ENCODE measurements at regions not wholly inside any gene's neighbourhood (a gene's known extent, or its start where the extent isn't known, plus 50 kb on each side); places are given as distances from the start of the nearest gene placed in this dataset.
A peak's percentile ranks its signal among the peaks of the same experiment; 100 is the strongest.

- TF ChIP-seq CTCF (IDR thresholded peaks at IDR 0.05; ENCODE audit: low read depth, low read length, poor library complexity, severe bottlenecking) (no peak), EZH2phosphoT487 (IDR thresholded peaks at IDR 0.05; ENCODE audit: borderline replicate concordance, low read length) (no peak)
- no peaks in the 10 kb centered on the region for H3K79me2 ChIP-seq (ENCODE audit: control insufficient read depth, low read length)
Measured at GRCh38 chr10:50936335-50936734, 50.9 kb upstream of the A1CF start.

GRCh38 chr10:50937230-50937907, 51.9 kb upstream of the A1CF start:
- TF ChIP-seq EZH2phosphoT487 (IDR thresholded peaks at IDR 0.05; ENCODE audit: borderline replicate concordance, low read length): no peak
- peak; percentile 54 for TF ChIP-seq CTCF (IDR thresholded peaks at IDR 0.05; ENCODE audit: low read depth, low read length, poor library complexity, severe bottlenecking)
- Histone ChIP-seq H3K27me3 (ENCODE audit: control insufficient read depth, low read length) (peaks cover 7% of the 10 kb centered on the region; the same call in 1 of the 2 replicates), H4K20me1 (ENCODE audit: control insufficient read depth, insufficient read depth, low read depth, low read length) (no peaks in the 10 kb centered on the region), H3K79me2 (ENCODE audit: control insufficient read depth, low read length) (no peaks in the 10 kb centered on the region), H3F3A (ENCODE audit: control insufficient read depth, insufficient read depth) (no peaks in the 10 kb centered on the region), H3K4me1 (ENCODE audit: control insufficient read depth, low read length) (no peaks in the 10 kb centered on the region), H3K9me2 (replicated peaks; ENCODE audit: control insufficient read depth, low read length) (no peaks in the 10 kb centered on the region), H3K4me3 (ENCODE audit: low read length) (no peak overlapping the region), H3K27ac (ENCODE audit: low read depth, low read length) (no peak overlapping the region), H3K9me3 (ENCODE audit: control insufficient read depth, insufficient read depth, low read length) (no peaks in the 10 kb centered on the region), H3K4me2 (ENCODE audit: low read length) (no peak overlapping the region), H3K36me3 (ENCODE audit: control insufficient read depth, low read length) (no peaks in the 10 kb centered on the region)

More at GRCh38 chr10:50936335-50936734, 50.9 kb upstream of the A1CF start:
- no peaks in the 10 kb centered on the region for H3K9me2 ChIP-seq (replicated peaks; ENCODE audit: control insufficient read depth, low read length)
- no peaks in the 10 kb centered on the region for H3K9me3 ChIP-seq (ENCODE audit: control insufficient read depth, insufficient read depth, low read length)
- H3K36me3 ChIP-seq (ENCODE audit: control insufficient read depth, low read length): no peaks in the 10 kb centered on the region
- no peaks in the 10 kb centered on the region for H3K4me1 ChIP-seq (ENCODE audit: control insufficient read depth, low read length)
- no peak overlapping the region for H3K4me3 ChIP-seq (ENCODE audit: low read length)
- H3K27ac ChIP-seq (ENCODE audit: low read depth, low read length): no peak overlapping the region
- H3K4me2 ChIP-seq (ENCODE audit: low read length): no peak overlapping the region
- H3K27me3 ChIP-seq (ENCODE audit: control insufficient read depth, low read length): peaks cover 7% of the 10 kb centered on the region; the same call in 1 of the 2 replicates
- H3F3A ChIP-seq (ENCODE audit: control insufficient read depth, insufficient read depth): no peaks in the 10 kb centered on the region
- no peaks in the 10 kb centered on the region for H4K20me1 ChIP-seq (ENCODE audit: control insufficient read depth, insufficient read depth, low read depth, low read length)

DNA sequence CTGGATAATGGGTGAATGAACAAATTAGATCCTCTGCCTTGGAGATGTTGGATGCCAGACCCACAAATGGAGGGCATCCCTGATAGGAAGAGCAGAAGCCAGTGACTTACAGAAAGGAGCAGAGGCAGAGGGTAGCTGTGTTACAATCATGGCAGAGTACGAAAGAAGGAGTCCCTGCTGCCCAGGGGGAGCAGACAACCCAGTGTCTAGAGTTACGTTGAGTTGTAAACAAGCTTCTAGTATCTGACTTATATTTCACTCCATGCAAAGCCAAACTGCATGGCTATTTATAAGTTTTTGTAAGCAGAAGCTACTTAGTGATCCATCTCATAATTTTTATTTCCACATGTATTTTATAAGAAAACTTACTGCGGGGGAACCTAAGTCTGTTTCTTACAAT, 56.2 kb upstream of the A1CF start:
- Histone ChIP-seq H3K79me2 (ENCODE audit: control insufficient read depth, low read length) (no peaks in the 10 kb centered on the region), H3K9me3 (ENCODE audit: control insufficient read depth, insufficient read depth, low read length) (no peaks in the 10 kb centered on the region), H4K20me1 (ENCODE audit: control insufficient read depth, insufficient read depth, low read depth, low read length) (no peaks in the 10 kb centered on the region), H3K4me1 (ENCODE audit: control insufficient read depth, low read length) (no peaks in the 10 kb centered on the region), H3K36me3 (ENCODE audit: control insufficient read depth, low read length) (no peaks in the 10 kb centered on the region), H3F3A (ENCODE audit: control insufficient read depth, insufficient read depth) (no peaks in the 10 kb centered on the region), H3K27me3 (ENCODE audit: control insufficient read depth, low read length) (peaks cover 4% of the 10 kb centered on the region; the same call in 1 of the 2 replicates), H3K4me3 (ENCODE audit: low read length) (no peak overlapping the region), H3K4me2 (ENCODE audit: low read length) (no peak overlapping the region), H3K9me2 (replicated peaks; ENCODE audit: control insufficient read depth, low read length) (no peaks in the 10 kb centered on the region), H3K27ac (ENCODE audit: low read depth, low read length) (no peak overlapping the region)
- TF ChIP-seq CTCF (IDR thresholded peaks at IDR 0.05; ENCODE audit: low read depth, low read length, poor library complexity, severe bottlenecking): no peak
- TF ChIP-seq EZH2phosphoT487 (IDR thresholded peaks at IDR 0.05; ENCODE audit: borderline replicate concordance, low read length): no peak

Data from DOHH2 (cell line).